ENCODE measurements at regions not wholly inside any gene's neighbourhood (a gene's known extent, or its start where the extent isn't known, plus 50 kb on each side); places are given as distances from the start of the nearest gene placed in this dataset.

- H3K27ac Mint-ChIP-seq: no peak overlapping the region
- H3K4me3 Mint-ChIP-seq (ENCODE audit: low read depth): no peak overlapping the region
- no peaks in the 10 kb centered on the region for H3K36me3 Mint-ChIP-seq (ENCODE audit: insufficient read depth)
- no peak for DNase-seq (ENCODE audit: low spot score, unreplicated experiment)
- peaks cover 10% of the 10 kb centered on the region for H3K27me3 Mint-ChIP-seq
- H3K9me3 Mint-ChIP-seq (ENCODE audit: low read depth): no peaks in the 10 kb centered on the region
- TF ChIP-seq CTCF (IDR thresholded peaks at IDR 0.05; ENCODE audit: unreplicated experiment): no peak
- no peaks in the 10 kb centered on the region for H3K4me1 Mint-ChIP-seq (ENCODE audit: low read depth)
These were observed 492.6 kb downstream of the COG6 start for GRCh38 chr13:40148101-40148500.

- no peak for TF ChIP-seq CTCF (IDR thresholded peaks at IDR 0.05; ENCODE audit: unreplicated experiment)
- Mint-ChIP-seq H3K4me3 (ENCODE audit: low read depth) (no peak overlapping the region), H3K4me1 (ENCODE audit: low read depth) (no peaks in the 10 kb centered on the region), H3K36me3 (ENCODE audit: insufficient read depth) (no peaks in the 10 kb centered on the region), H3K9me3 (ENCODE audit: low read depth) (no peaks in the 10 kb centered on the region), H3K27me3 (peaks cover 5% of the 10 kb centered on the region), H3K27ac (no peak overlapping the region)
- DNase-seq (ENCODE audit: low spot score, unreplicated experiment): no peak
These were observed 493.3 kb downstream of the COG6 start for GRCh38 chr13:40148742-40149141.

- DNase-seq (ENCODE audit: low spot score, unreplicated experiment): no peak
- no peaks in the 10 kb centered on the region for H3K36me3 Mint-ChIP-seq (ENCODE audit: insufficient read depth)
- H3K27me3 Mint-ChIP-seq: no peaks in the 10 kb centered on the region
- TF ChIP-seq CTCF (IDR thresholded peaks at IDR 0.05; ENCODE audit: unreplicated experiment): no peak
- H3K4me1 Mint-ChIP-seq (ENCODE audit: low read depth): no peaks in the 10 kb centered on the region
- no peaks in the 10 kb centered on the region for H3K9me3 Mint-ChIP-seq (ENCODE audit: low read depth)
- H3K4me3 Mint-ChIP-seq (ENCODE audit: low read depth): no peak overlapping the region
- no peak overlapping the region for H3K27ac Mint-ChIP-seq
These were observed 494.3 kb downstream of the COG6 start for GRCh38 chr13:40149611-40150274.

GRCh38 chr13:40151673-40152072 lies 496.2 kb downstream of the COG6 start:
- H3K27ac Mint-ChIP-seq: no peak overlapping the region
- H3K4me1 Mint-ChIP-seq (ENCODE audit: low read depth): no peaks in the 10 kb centered on the region
- TF ChIP-seq CTCF (IDR thresholded peaks at IDR 0.05; ENCODE audit: unreplicated experiment): no peak
- no peaks in the 10 kb centered on the region for H3K36me3 Mint-ChIP-seq (ENCODE audit: insufficient read depth)
- no peak overlapping the region for H3K4me3 Mint-ChIP-seq (ENCODE audit: low read depth)
- no peaks in the 10 kb centered on the region for H3K27me3 Mint-ChIP-seq
- no peak for DNase-seq (ENCODE audit: low spot score, unreplicated experiment)
- no peaks in the 10 kb centered on the region for H3K9me3 Mint-ChIP-seq (ENCODE audit: low read depth)

- TF ChIP-seq CTCF (IDR thresholded peaks at IDR 0.05; ENCODE audit: unreplicated experiment): no peak
- H3K36me3 Mint-ChIP-seq (ENCODE audit: insufficient read depth): no peaks in the 10 kb centered on the region
- H3K9me3 Mint-ChIP-seq (ENCODE audit: low read depth): no peaks in the 10 kb centered on the region
- no peak overlapping the region for H3K4me3 Mint-ChIP-seq (ENCODE audit: low read depth)
- H3K27ac Mint-ChIP-seq: no peak overlapping the region
- H3K27me3 Mint-ChIP-seq: no peaks in the 10 kb centered on the region
- H3K4me1 Mint-ChIP-seq (ENCODE audit: low read depth): no peaks in the 10 kb centered on the region
- no peak for DNase-seq (ENCODE audit: low spot score, unreplicated experiment)
These were observed 496.7 kb downstream of the COG6 start for GRCh38 chr13:40152145-40152544.
